Endothelial cell (in vitro differentiated cells): ENCODE measurements at regions not wholly inside any gene's neighbourhood (a gene's known extent, or its start where the extent isn't known, plus 50 kb on each side); places are given as distances from the start of the nearest gene placed in this dataset.

Experiments
- DNase-seq: peaks from one replicate; pipeline ENCODE4 v3.0.0; 2021; ENCODE audit warnings: low spot score
- H3K27ac Mint-ChIP-seq: one replicate; pipeline ENCODE4 v1.8.0; 2021; ENCODE audit warnings: mixed read lengths, inconsistent platforms; ENCODE audit not compliant: unreplicated experiment
- H3K27me3 Mint-ChIP-seq: one replicate; pipeline ENCODE4 v1.8.0; 2021; ENCODE audit warnings: mild to moderate bottlenecking, moderate library complexity, mixed read lengths, inconsistent platforms; ENCODE audit not compliant: unreplicated experiment
- H3K36me3 Mint-ChIP-seq: one replicate; pipeline ENCODE4 v1.8.0; 2021; ENCODE audit warnings: mild to moderate bottlenecking, low read depth, mixed read lengths, inconsistent platforms; ENCODE audit not compliant: unreplicated experiment
- H3K4me1 Mint-ChIP-seq: one replicate; pipeline ENCODE4 v1.8.0; 2021; ENCODE audit warnings: mild to moderate bottlenecking, mixed read lengths, inconsistent platforms; ENCODE audit not compliant: unreplicated experiment
- H3K4me3 Mint-ChIP-seq: one replicate; pipeline ENCODE4 v1.8.0; 2021; ENCODE audit warnings: mild to moderate bottlenecking, mixed read lengths, inconsistent platforms; ENCODE audit not compliant: unreplicated experiment
- H3K9me3 Mint-ChIP-seq: one replicate; pipeline ENCODE4 v1.8.0; 2021; ENCODE audit warnings: mixed read lengths, inconsistent platforms; ENCODE audit not compliant: unreplicated experiment
- TF ChIP-seq, protein P1 (sequence below): fragments of 200-600 bp; sonication (generic); IDR thresholded peaks from one replicate; pipeline ENCODE4 v1.5.0; 2021; ENCODE audit warnings: antibody characterized with exemption; ENCODE audit not compliant: unreplicated experiment

DNA sequence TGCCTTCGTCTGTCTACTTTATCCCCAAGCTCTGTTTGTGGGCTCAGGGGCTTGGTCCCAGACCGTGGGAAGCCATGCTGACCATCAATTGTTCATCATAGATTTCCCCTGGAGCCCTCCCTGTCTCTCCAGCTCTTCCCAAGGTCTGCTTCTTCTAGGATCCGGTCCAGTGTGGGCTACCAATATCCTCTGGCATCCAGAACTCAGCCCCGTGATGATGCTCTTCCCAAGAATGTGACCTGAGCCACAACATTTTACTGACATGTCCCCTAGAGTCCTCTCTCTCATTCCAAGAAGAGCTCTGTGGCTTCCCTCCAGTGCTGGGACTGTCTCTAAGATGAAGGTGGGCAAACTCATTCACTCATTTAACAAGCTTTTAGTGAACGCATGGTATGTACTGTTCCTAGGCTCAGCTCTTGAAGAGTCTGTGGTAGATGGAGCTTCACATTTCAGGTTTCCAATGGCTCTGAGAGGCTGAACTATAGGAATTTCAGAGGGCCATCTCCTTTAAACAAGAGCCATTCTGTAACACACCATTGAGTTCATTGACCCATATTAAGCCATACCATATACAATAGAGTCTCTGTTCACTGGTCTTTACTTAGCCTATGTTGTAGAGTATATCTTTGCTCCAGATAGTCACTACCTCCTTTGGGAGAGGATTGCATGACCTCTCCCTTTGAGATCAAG is 142.0 kb upstream of the APCDD1 start:
- no peak for DNase-seq
- H3K9me3 Mint-ChIP-seq = no peaks in the 10 kb centered on the region
- no peaks in the 10 kb centered on the region for H3K36me3 Mint-ChIP-seq
- no peaks in the 10 kb centered on the region for H3K4me1 Mint-ChIP-seq
- no peak overlapping the region for H3K4me3 Mint-ChIP-seq
- TF ChIP-seq, protein P1, sequence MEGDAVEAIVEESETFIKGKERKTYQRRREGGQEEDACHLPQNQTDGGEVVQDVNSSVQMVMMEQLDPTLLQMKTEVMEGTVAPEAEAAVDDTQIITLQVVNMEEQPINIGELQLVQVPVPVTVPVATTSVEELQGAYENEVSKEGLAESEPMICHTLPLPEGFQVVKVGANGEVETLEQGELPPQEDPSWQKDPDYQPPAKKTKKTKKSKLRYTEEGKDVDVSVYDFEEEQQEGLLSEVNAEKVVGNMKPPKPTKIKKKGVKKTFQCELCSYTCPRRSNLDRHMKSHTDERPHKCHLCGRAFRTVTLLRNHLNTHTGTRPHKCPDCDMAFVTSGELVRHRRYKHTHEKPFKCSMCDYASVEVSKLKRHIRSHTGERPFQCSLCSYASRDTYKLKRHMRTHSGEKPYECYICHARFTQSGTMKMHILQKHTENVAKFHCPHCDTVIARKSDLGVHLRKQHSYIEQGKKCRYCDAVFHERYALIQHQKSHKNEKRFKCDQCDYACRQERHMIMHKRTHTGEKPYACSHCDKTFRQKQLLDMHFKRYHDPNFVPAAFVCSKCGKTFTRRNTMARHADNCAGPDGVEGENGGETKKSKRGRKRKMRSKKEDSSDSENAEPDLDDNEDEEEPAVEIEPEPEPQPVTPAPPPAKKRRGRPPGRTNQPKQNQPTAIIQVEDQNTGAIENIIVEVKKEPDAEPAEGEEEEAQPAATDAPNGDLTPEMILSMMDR = no peak
- H3K27ac Mint-ChIP-seq = no peak overlapping the region
- H3K27me3 Mint-ChIP-seq = no peaks in the 10 kb centered on the region

DNA sequence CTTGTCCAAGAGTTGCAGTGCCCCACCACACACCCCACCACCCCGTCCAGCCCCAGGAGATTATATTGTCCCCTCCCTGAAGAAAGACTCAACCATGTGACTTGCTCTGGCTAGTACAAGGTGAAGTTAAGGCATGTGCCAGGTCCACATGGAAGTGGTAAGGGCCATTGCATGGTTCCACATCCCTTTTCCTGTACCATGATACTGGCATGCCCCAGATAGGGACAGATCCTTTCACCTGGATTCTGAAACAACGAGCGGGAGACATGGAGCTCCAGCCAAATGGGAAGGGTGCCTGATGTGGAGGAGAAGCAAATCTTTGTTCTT is 141.5 kb upstream of the APCDD1 start:
- H3K27ac Mint-ChIP-seq = no peak overlapping the region

DNA sequence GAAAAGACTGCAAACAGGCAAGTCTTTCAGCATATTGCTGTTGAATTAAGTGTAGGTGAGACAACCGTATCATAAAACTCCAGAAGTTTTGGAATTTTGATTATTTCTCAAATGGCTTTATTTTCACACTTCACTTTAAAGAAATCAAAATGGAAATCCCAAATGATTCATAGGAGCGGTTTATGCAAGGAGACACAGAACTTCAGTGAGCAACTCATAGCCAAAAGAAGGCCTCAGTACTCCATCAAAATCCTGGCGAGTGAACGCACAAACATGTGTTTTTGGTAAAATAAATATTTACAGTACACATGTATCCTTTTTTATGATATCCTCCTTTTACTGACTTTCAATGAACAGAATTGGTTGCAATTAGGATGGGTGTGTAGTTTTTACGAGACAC is 140.4 kb upstream of the APCDD1 start:
- Mint-ChIP-seq H3K27me3 (no peaks in the 10 kb centered on the region), H3K27ac (no peak overlapping the region)

More for the DNA sequence above, 141.5 kb upstream of the APCDD1 start:
- Mint-ChIP-seq H3K36me3 (no peaks in the 10 kb centered on the region), H3K4me1 (no peaks in the 10 kb centered on the region), H3K27me3 (no peaks in the 10 kb centered on the region), H3K4me3 (no peak overlapping the region), H3K9me3 (no peaks in the 10 kb centered on the region)
- no peak for DNase-seq
- TF ChIP-seq, protein P1 = no peak

DNA sequence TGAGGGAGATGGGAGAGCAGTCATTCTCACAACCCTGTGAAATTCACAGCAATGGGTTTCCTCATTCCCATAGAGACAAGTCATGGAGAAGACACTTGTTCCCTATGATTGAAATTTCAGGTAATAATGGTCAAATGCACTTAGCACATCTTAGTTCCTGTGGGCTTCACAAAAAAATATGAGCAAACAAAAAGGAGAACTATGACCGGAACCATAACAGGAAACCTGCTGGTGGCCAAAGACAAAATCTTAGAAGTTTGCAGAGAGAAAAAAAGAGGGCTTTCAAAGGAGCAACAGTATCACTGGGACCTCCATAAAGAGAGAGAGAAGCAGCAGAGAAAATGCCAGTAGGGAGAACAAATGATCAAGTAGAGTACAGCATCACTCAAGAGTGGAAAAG is 138.9 kb upstream of the APCDD1 start:
- no peaks in the 10 kb centered on the region for H3K36me3 Mint-ChIP-seq
- H3K27me3 Mint-ChIP-seq = peaks cover 1% of the 10 kb centered on the region
- H3K4me3 Mint-ChIP-seq = no peak overlapping the region
- TF ChIP-seq, protein P1 = no peak
- H3K4me1 Mint-ChIP-seq = no peaks in the 10 kb centered on the region
- DNase-seq = no peak
- no peaks in the 10 kb centered on the region for H3K9me3 Mint-ChIP-seq
- H3K27ac Mint-ChIP-seq = no peak overlapping the region

More for the DNA sequence above, 140.4 kb upstream of the APCDD1 start:
- no peak overlapping the region for H3K4me3 Mint-ChIP-seq
- no peak for DNase-seq
- no peaks in the 10 kb centered on the region for H3K9me3 Mint-ChIP-seq
- TF ChIP-seq, protein P1 = no peak
- no peaks in the 10 kb centered on the region for H3K36me3 Mint-ChIP-seq
- no peaks in the 10 kb centered on the region for H3K4me1 Mint-ChIP-seq

DNA sequence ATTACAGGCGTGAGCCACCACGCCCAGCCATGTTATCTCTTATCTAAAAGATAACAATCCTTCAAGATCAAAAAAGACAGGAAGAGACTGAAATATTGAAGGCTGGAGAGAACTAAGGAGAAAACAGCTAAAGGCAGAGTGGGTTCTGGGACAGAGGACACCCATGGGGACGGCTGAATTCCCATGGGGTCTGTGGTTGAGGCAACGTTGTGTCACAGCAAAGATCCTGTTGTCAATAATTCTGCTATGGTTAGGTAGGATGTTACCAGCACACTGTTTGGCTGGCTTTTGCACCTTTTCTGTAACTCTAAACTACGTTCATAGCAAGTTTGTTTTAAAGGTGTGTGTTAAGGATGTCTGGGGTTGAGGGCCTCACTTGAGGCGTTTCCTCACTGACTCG is 137.7 kb upstream of the APCDD1 start:
- H3K27ac Mint-ChIP-seq = no peak overlapping the region
- no peaks in the 10 kb centered on the region for H3K36me3 Mint-ChIP-seq
- no peaks in the 10 kb centered on the region for H3K4me1 Mint-ChIP-seq
- TF ChIP-seq, protein P1 = no peak
- H3K9me3 Mint-ChIP-seq = no peaks in the 10 kb centered on the region
- no peak overlapping the region for H3K4me3 Mint-ChIP-seq
- DNase-seq = no peak
- peaks cover 1% of the 10 kb centered on the region for H3K27me3 Mint-ChIP-seq
